Cardiac fibroblast (primary cell): ENCODE measurements at regions not wholly inside any gene's neighbourhood (a gene's known extent, or its start where the extent isn't known, plus 50 kb on each side); places are given as distances from the start of the nearest gene placed in this dataset.
"Not testable (repeated sequence)": the region's sequence is repeated elsewhere in the genome, so short reads cannot be mapped to it uniquely, and the experiment has no call there.

ENCODE experiments used
- DNase-seq, 2 donors: peaks; one replicate each; pipeline versions ENCODE4 v3.0.0 to v3.0.0-alpha.2; 2010; ENCODE audit warnings: low read depth in 2 of 2
- H3K4me3 ChIP-seq, 2 donors: replicated peaks in 1 of 2; 1 replicate in 1 of 2; 2 replicates in 1 of 2; pipeline ENCODE4 v1.5.1; 2011; ENCODE audit warnings: low read depth in 2 of 2, low read length in 2 of 2, mild to moderate bottlenecking in 2 of 2, moderate library complexity in 1 of 2
- CTCF ChIP-seq: IDR thresholded peaks from one replicate; pipeline ENCODE4 v1.5.1; 2011; ENCODE audit warnings: low read depth, mild to moderate bottlenecking, low read length, inconsistent platforms

- no peak for DNase-seq
- no peak for TF ChIP-seq CTCF
- no peak overlapping the region for H3K4me3 ChIP-seq
These were observed 130.0 kb downstream of the VPREB1 start for GRCh38 chr22:22374579-22374978.

- DNase-seq = no peak
- H3K4me3 ChIP-seq = no peak overlapping the region
- no peak for TF ChIP-seq CTCF
These were observed 131.2 kb downstream of the VPREB1 start for GRCh38 chr22:22375576-22376351.

GRCh38 chr22:22376352-22376706 lies 131.7 kb downstream of the VPREB1 start:
- no peak for DNase-seq
- no peak overlapping the region for H3K4me3 ChIP-seq
- no peak for TF ChIP-seq CTCF

- DNase-seq = not testable (repeated sequence)
These were observed 131.7 kb downstream of the ZNF280B start for GRCh38 chr22:22376884-22377283.

GRCh38 chr22:22377335-22377734 lies 131.2 kb downstream of the ZNF280B start:
- no peak for DNase-seq
- H3K4me3 ChIP-seq = no peak overlapping the region
- no peak for TF ChIP-seq CTCF

More at GRCh38 chr22:22376884-22377283, 131.7 kb downstream of the ZNF280B start:
- not testable (repeated sequence) for H3K4me3 ChIP-seq

- H3K4me3 ChIP-seq = no peak overlapping the region
- DNase-seq = no peak
- no peak for TF ChIP-seq CTCF
These were observed 129.8 kb downstream of the ZNF280B start for GRCh38 chr22:22378446-22379415.
